Astrocyte (in vitro differentiated cells and primary cell): ENCODE measurements at regions not wholly inside any gene's neighbourhood (a gene's known extent, or its start where the extent isn't known, plus 50 kb on each side); places are given as distances from the start of the nearest gene placed in this dataset.

Experiments
- DNase-seq: peaks from one replicate; pipeline ENCODE4 v3.0.0-alpha.2; 2010; ENCODE audit warnings: low read depth
- FAIRE-seq: peaks from 2 replicates; lab custom pipeline; 2011; peaks lifted over from hg19 to GRCh38; lab: Jason Lieb, UNC
- H2AFZ ChIP-seq: 2 replicates; pipeline ENCODE4 v1.6.0; 2012; ENCODE audit warnings: low read depth, low read length, inconsistent platforms
- H3K27ac ChIP-seq: 2 replicates; pipeline ENCODE4 v1.5.1; 2011; ENCODE audit warnings: low read depth, low read length, inconsistent platforms
- H3K27me3 ChIP-seq: 2 replicates; pipeline ENCODE4 v1.6.0; 2011; ENCODE audit warnings: low read length, inconsistent platforms; ENCODE audit not compliant: insufficient read depth
- H3K36me3 ChIP-seq: 2 replicates; pipeline ENCODE4 v1.5.1; 2011; ENCODE audit warnings: low read length, inconsistent platforms; ENCODE audit not compliant: insufficient read depth
- H3K4me1 ChIP-seq: 2 replicates; pipeline ENCODE4 v1.5.1; 2011; ENCODE audit warnings: low read length, inconsistent platforms; ENCODE audit not compliant: insufficient read depth
- H3K4me2 ChIP-seq: 2 replicates; pipeline ENCODE4 v1.6.0; 2012; ENCODE audit warnings: low read length, inconsistent platforms
- H3K4me3 ChIP-seq: 2 replicates; pipeline ENCODE4 v1.5.1; 2011; ENCODE audit warnings: low read depth, mild to moderate bottlenecking, low read length, inconsistent platforms; ENCODE audit not compliant: insufficient read depth
- H3K79me2 ChIP-seq: 2 replicates; pipeline ENCODE4 v1.6.0; 2012; ENCODE audit warnings: mild to moderate bottlenecking, low read length, inconsistent platforms; ENCODE audit not compliant: insufficient read depth
- H3K9ac ChIP-seq: 2 replicates; pipeline ENCODE4 v1.6.0; 2012; ENCODE audit warnings: mild to moderate bottlenecking, low read length, inconsistent platforms
- H3K9me3 ChIP-seq: 2 replicates; pipeline ENCODE4 v1.5.1; 2012; ENCODE audit warnings: low read depth, mild to moderate bottlenecking, low read length, inconsistent platforms; ENCODE audit not compliant: insufficient read depth
- H4K20me1 ChIP-seq: 2 replicates; pipeline ENCODE4 v1.6.0; 2012; ENCODE audit warnings: low read length, inconsistent platforms; ENCODE audit not compliant: insufficient read depth
- H3K27ac Mint-ChIP-seq: one replicate; pipeline ENCODE4 v1.8.0; 2021; ENCODE audit warnings: mild to moderate bottlenecking, mixed read lengths; ENCODE audit not compliant: unreplicated experiment
- H3K27me3 Mint-ChIP-seq: one replicate; pipeline ENCODE4 v1.8.0; 2021; ENCODE audit warnings: low read depth, mixed read lengths; ENCODE audit not compliant: unreplicated experiment
- H3K36me3 Mint-ChIP-seq: one replicate; pipeline ENCODE4 v1.8.0; 2021; ENCODE audit warnings: low read depth, mixed read lengths; ENCODE audit not compliant: unreplicated experiment
- H3K4me1 Mint-ChIP-seq: one replicate; pipeline ENCODE4 v1.8.0; 2021; ENCODE audit warnings: low read depth, mixed read lengths; ENCODE audit not compliant: unreplicated experiment
- H3K4me3 Mint-ChIP-seq: one replicate; pipeline ENCODE4 v1.8.0; 2021; ENCODE audit warnings: mild to moderate bottlenecking, moderate library complexity, mixed read lengths; ENCODE audit not compliant: unreplicated experiment
- H3K9me3 Mint-ChIP-seq: one replicate; pipeline ENCODE4 v1.8.0; 2021; ENCODE audit warnings: mild to moderate bottlenecking, mixed read lengths; ENCODE audit not compliant: unreplicated experiment
- CTCF ChIP-seq: IDR thresholded peaks from 2 replicates; pipeline ENCODE4 v1.5.1; 2011; ENCODE audit warnings: low read depth, mild to moderate bottlenecking, inconsistent platforms, low read length, moderate library complexity; ENCODE audit not compliant: insufficient read depth
- EZH2 ChIP-seq: IDR thresholded peaks from 2 replicates; pipeline ENCODE4 v1.6.1; 2012; ENCODE audit warnings: mild to moderate bottlenecking, low read length, inconsistent platforms; ENCODE audit not compliant: insufficient read depth

DNA sequence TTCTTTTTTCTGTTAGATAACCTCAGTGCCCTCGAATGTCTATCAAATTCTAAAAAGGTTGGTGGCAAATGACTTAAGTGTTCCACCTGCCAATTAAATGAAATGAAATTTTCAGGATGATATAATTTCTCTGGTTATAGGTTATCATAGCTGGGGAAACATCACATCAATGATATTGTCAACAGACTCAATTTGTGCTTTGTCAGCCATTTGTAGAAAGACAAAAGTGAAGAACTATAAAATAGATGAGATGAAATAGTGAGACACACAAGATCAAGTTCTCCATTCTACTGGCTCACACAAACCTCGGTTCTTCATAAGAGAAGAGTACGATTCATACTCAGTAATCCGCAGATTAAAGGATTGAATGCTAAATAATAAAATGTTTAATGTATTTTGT is 1443.2 kb upstream of the FLRT2 start:
- H3K4me3 Mint-ChIP-seq: no peak overlapping the region
- no peaks in the 10 kb centered on the region for H3K36me3 ChIP-seq
- H3K27ac ChIP-seq: no peak overlapping the region
- DNase-seq: no peak
- no peaks in the 10 kb centered on the region for H3K36me3 Mint-ChIP-seq
- no peak for FAIRE-seq
- H4K20me1 ChIP-seq: no peaks in the 10 kb centered on the region
- no peak overlapping the region for H3K9ac ChIP-seq
- no peaks in the 10 kb centered on the region for H3K27me3 Mint-ChIP-seq
- H3K9me3 ChIP-seq: peaks cover 2% of the 10 kb centered on the region
- no peaks in the 10 kb centered on the region for H3K4me1 Mint-ChIP-seq
- H3K27ac Mint-ChIP-seq: no peak overlapping the region
- H3K27me3 ChIP-seq: no peaks in the 10 kb centered on the region
- no peaks in the 10 kb centered on the region for H3K79me2 ChIP-seq
- H3K4me3 ChIP-seq: no peak overlapping the region
- no peaks in the 10 kb centered on the region for H3K4me1 ChIP-seq
- no peak overlapping the region for H2AFZ ChIP-seq
- H3K9me3 Mint-ChIP-seq: no peaks in the 10 kb centered on the region
- TF ChIP-seq CTCF (no peak), EZH2 (no peak)
- no peak overlapping the region for H3K4me2 ChIP-seq

DNA sequence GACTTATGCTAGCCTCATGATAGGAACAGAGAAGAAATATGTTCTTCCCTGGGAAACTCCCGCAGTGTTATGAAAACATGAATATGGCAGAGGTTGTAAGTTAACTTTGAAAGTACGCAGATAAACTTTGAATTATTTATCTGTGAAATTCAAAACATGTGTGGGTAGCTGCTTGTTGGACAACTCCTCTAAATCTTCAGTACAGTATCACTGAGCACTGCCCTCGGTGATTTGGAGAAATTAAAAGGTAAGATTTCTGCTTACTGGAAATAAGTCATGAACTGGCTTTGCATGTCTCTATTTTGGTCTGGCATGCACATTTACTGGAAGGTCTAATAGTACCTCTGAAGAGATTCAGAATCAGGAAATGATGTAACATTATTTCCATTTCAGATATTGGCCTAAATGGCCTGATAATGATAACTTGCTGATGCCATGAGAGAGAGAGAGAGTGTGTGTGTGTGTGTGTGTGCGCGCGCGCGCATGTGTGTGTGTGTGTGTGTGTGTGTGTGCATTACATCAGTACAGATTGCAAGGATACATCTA is 1441.9 kb upstream of the FLRT2 start:
- Histone ChIP-seq H3K27ac (no peak overlapping the region), H3K27me3 (no peaks in the 10 kb centered on the region), H3K79me2 (no peaks in the 10 kb centered on the region), H3K4me2 (no peak overlapping the region), H3K4me1 (no peaks in the 10 kb centered on the region), H3K9me3 (peaks cover 2% of the 10 kb centered on the region), H3K4me3 (no peak overlapping the region), H3K9ac (no peak overlapping the region), H2AFZ (no peak overlapping the region), H4K20me1 (no peaks in the 10 kb centered on the region), H3K36me3 (no peaks in the 10 kb centered on the region)
- TF ChIP-seq EZH2: no peak
- TF ChIP-seq CTCF: no peak
- Mint-ChIP-seq H3K4me1 (no peaks in the 10 kb centered on the region), H3K9me3 (no peaks in the 10 kb centered on the region), H3K36me3 (no peaks in the 10 kb centered on the region), H3K4me3 (no peak overlapping the region), H3K27ac (no peak overlapping the region), H3K27me3 (no peaks in the 10 kb centered on the region)
- no peak for FAIRE-seq
- DNase-seq: no peak

DNA sequence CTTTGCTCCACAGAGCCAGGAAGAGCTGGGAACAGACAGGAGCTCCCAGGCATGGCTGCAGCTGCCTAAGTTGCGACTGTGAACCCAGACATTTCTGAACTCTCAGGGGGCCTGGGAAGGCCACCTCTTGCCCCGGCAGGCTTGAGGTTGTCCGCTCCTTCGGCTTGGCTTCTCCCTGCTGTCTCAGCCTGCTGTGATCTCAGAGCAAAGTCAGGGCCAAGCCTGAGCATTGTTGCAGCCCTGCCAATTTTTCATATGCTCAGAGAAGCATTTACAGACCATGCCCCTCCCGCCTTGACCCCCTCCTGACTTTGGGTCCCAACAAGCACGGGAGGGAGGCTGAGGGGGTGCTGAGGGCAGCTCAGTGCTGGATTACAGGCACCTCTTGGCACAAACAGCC is 1439.1 kb upstream of the FLRT2 start:
- no peaks in the 10 kb centered on the region for H4K20me1 ChIP-seq
- no peaks in the 10 kb centered on the region for H3K9me3 Mint-ChIP-seq
- H3K27ac ChIP-seq: no peak overlapping the region
- H3K4me3 ChIP-seq: no peak overlapping the region
- H2AFZ ChIP-seq: no peak overlapping the region
- H3K4me1 Mint-ChIP-seq: peaks cover 3% of the 10 kb centered on the region
- H3K4me1 ChIP-seq: no peaks in the 10 kb centered on the region
- no peak overlapping the region for H3K4me2 ChIP-seq
- TF ChIP-seq EZH2 (no peak), CTCF (no peak)
- no peak overlapping the region for H3K9ac ChIP-seq
- no peaks in the 10 kb centered on the region for H3K36me3 Mint-ChIP-seq
- H3K79me2 ChIP-seq: no peaks in the 10 kb centered on the region
- FAIRE-seq: no peak
- H3K27me3 ChIP-seq: no peaks in the 10 kb centered on the region
- H3K36me3 ChIP-seq: no peaks in the 10 kb centered on the region
- no peaks in the 10 kb centered on the region for H3K27me3 Mint-ChIP-seq
- H3K9me3 ChIP-seq: peaks cover 2% of the 10 kb centered on the region
- no peak for DNase-seq
- no peak overlapping the region for H3K4me3 Mint-ChIP-seq
- H3K27ac Mint-ChIP-seq: no peak overlapping the region
